Parathyroid adenoma (tissue), 2 donors: ENCODE measurements at regions not wholly inside any gene's neighbourhood (a gene's known extent, or its start where the extent isn't known, plus 50 kb on each side); places are given as distances from the start of the nearest gene placed in this dataset.

ENCODE experiments used
- H2AFZ ChIP-seq: fragments of 300-600 bp; sonication (generic); one replicate; pipeline ENCODE4 v1.7.0; 2017; ENCODE audit warnings: antibody characterized with exemption, mild to moderate bottlenecking
- H3K27ac ChIP-seq: fragments of 300-600 bp; sonication (generic); one replicate; pipeline ENCODE4 v1.7.0; 2017
- H3K27me3 ChIP-seq: fragments of 300-600 bp; sonication (generic); one replicate; pipeline ENCODE4 v1.7.0; 2017; ENCODE audit warnings: low read length; ENCODE audit not compliant: control insufficient read depth, insufficient read depth
- H3K36me3 ChIP-seq: fragments of 300-600 bp; sonication (generic); one replicate; pipeline ENCODE4 v1.7.0; 2017; ENCODE audit warnings: low read length; ENCODE audit not compliant: control insufficient read depth, insufficient read depth
- H3K4me1 ChIP-seq: fragments of 300-600 bp; sonication (generic); one replicate; pipeline ENCODE4 v1.7.0; 2017; ENCODE audit warnings: control low read depth
- H3K4me2 ChIP-seq: fragments of 300-600 bp; sonication (generic); one replicate; pipeline ENCODE4 v1.7.0; 2017; ENCODE audit warnings: low read length
- H3K4me3 ChIP-seq: fragments of 300-600 bp; sonication (generic); one replicate; pipeline ENCODE4 v1.7.0; 2017; ENCODE audit warnings: low read depth, low read length
- H3K79me2 ChIP-seq: fragments of 300-600 bp; sonication (generic); one replicate; pipeline ENCODE4 v1.7.0; 2017; ENCODE audit warnings: control low read depth
- H3K9ac ChIP-seq: fragments of 300-600 bp; sonication (generic); one replicate; pipeline ENCODE4 v1.7.0; 2017; ENCODE audit warnings: mild to moderate bottlenecking
- H3K9me3 ChIP-seq: fragments of 300-600 bp; sonication (generic); one replicate; pipeline ENCODE4 v1.7.0; 2017; ENCODE audit warnings: low read length; ENCODE audit not compliant: control insufficient read depth
- TF ChIP-seq, protein P1 (sequence below): fragments of 300-600 bp; sonication (generic); IDR thresholded peaks from one replicate; pipeline ENCODE4 v1.7.0; 2017; ENCODE audit warnings: antibody characterized with exemption, mild to moderate bottlenecking
- donor health status: primary hyperparathyroidism.

DNA sequence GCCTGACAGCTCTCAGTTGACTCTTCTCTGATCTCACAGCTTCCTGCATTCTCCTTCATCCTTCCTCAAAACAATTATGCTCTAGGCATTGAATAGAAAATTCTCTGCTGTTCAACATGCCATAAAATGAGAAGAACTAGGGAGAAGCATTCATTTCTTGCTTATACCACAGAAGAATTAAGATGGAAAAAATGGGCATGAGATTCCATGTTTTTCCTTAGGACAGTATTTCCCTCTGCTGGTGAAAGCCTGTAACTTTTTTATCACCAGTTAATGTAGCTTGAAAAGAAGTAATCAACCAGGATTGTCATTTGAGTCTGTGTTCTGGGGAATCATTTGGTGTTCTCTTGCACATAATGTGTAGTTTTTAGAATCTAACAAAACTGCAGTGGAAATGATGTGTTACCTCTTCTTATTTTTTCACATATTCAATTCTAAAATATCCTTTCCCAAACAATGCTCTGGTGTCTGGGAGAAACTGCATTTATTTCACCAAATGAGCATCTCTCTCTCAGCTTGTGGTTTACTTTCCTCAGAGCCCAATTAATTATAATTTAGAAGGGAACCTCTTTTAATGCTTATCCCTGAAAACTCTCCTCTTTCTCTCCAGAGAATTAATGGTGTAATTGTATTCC is 92.8 kb upstream of the DCBLD2 start:
- Histone ChIP-seq H3K27me3 (no peaks in the 10 kb centered on the region), H3K4me1 (no peaks in the 10 kb centered on the region), H3K27ac (no peak overlapping the region), H2AFZ (no peak overlapping the region), H3K4me2 (no peak overlapping the region), H3K36me3 (no peaks in the 10 kb centered on the region), H3K9me3 (no peaks in the 10 kb centered on the region), H3K9ac (no peak overlapping the region), H3K79me2 (no peaks in the 10 kb centered on the region), H3K4me3 (no peak overlapping the region)
- TF ChIP-seq, protein P1, sequence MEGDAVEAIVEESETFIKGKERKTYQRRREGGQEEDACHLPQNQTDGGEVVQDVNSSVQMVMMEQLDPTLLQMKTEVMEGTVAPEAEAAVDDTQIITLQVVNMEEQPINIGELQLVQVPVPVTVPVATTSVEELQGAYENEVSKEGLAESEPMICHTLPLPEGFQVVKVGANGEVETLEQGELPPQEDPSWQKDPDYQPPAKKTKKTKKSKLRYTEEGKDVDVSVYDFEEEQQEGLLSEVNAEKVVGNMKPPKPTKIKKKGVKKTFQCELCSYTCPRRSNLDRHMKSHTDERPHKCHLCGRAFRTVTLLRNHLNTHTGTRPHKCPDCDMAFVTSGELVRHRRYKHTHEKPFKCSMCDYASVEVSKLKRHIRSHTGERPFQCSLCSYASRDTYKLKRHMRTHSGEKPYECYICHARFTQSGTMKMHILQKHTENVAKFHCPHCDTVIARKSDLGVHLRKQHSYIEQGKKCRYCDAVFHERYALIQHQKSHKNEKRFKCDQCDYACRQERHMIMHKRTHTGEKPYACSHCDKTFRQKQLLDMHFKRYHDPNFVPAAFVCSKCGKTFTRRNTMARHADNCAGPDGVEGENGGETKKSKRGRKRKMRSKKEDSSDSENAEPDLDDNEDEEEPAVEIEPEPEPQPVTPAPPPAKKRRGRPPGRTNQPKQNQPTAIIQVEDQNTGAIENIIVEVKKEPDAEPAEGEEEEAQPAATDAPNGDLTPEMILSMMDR: peak; percentile 81

DNA sequence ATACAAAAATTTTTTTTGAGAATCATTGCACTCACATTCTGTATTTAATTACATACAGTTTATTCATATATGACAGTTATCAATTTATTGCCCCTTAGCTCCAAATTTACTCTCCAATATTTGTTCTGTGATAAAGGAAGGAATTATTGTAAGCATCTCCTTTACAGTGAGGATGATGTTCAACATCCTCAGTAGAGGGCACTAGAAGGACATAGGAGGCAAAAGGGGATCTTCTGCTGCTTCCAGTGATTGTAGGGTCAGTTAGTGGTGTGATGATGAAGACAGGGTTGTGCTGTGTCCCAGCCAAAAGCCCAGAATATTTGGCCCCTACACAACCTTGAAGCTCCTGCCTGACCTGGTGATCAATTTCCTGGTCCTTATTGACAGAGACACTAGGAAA is 89.9 kb upstream of the DCBLD2 start:
- H3K27me3 ChIP-seq: no peaks in the 10 kb centered on the region
- H3K4me3 ChIP-seq: no peak overlapping the region
- no peaks in the 10 kb centered on the region for H3K36me3 ChIP-seq
- H3K9ac ChIP-seq: no peak overlapping the region
- no peak overlapping the region for H2AFZ ChIP-seq
- H3K4me2 ChIP-seq: no peak overlapping the region
- no peak overlapping the region for H3K27ac ChIP-seq
- no peaks in the 10 kb centered on the region for H3K79me2 ChIP-seq
- H3K9me3 ChIP-seq: no peaks in the 10 kb centered on the region
- H3K4me1 ChIP-seq: no peaks in the 10 kb centered on the region
- TF ChIP-seq, protein P1: no peak

DNA sequence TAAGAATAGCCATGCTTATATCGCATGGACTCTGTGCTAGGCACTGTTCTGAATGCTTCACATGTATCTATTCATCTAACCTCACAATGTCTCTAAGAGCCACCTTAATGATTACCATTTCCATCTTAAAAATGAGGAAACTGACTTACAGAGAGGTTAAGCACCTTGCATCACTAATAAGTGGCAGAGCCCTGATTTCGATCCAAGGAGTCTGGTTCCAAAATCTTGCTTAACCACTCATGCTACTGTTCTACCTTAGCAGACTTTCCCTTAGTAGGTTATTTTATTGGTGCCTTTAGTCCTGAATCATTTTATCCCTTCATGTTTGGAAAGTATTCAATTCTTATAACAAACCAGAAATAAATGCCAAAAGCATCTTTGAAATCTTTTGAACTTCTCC is 89.2 kb upstream of the DCBLD2 start:
- Histone ChIP-seq H3K9ac (no peak overlapping the region), H2AFZ (no peak overlapping the region), H3K79me2 (no peaks in the 10 kb centered on the region), H3K27me3 (no peaks in the 10 kb centered on the region), H3K9me3 (no peaks in the 10 kb centered on the region), H3K4me1 (no peaks in the 10 kb centered on the region), H3K36me3 (no peaks in the 10 kb centered on the region), H3K4me3 (no peak overlapping the region), H3K27ac (no peak overlapping the region), H3K4me2 (no peak overlapping the region)
- TF ChIP-seq, protein P1: no peak

DNA sequence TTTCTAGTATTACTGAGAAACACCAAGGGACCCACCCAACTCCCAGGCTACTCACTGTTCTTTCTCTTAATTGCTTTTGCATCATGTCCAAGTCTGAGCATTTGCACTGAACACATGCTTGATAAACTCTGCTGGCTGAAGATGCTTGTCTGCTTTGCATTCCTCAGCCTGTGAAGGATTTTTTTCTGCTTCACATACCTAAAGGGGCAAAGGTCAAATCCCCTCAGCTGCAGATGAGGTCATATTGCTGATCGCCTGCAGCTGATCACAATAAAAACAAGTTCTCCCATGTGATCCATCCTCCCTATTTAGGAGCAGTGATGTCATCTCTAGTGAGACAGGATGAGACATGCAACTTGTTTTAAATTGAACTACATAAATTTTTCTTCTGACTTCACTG is 84.6 kb upstream of the DCBLD2 start:
- Histone ChIP-seq H3K9ac (no peak overlapping the region), H3K79me2 (no peaks in the 10 kb centered on the region), H3K4me2 (no peak overlapping the region), H3K4me1 (no peaks in the 10 kb centered on the region), H2AFZ (no peak overlapping the region), H3K36me3 (no peaks in the 10 kb centered on the region), H3K27me3 (no peaks in the 10 kb centered on the region), H3K27ac (no peak overlapping the region), H3K9me3 (no peaks in the 10 kb centered on the region), H3K4me3 (no peak overlapping the region)
- TF ChIP-seq, protein P1: no peak

DNA sequence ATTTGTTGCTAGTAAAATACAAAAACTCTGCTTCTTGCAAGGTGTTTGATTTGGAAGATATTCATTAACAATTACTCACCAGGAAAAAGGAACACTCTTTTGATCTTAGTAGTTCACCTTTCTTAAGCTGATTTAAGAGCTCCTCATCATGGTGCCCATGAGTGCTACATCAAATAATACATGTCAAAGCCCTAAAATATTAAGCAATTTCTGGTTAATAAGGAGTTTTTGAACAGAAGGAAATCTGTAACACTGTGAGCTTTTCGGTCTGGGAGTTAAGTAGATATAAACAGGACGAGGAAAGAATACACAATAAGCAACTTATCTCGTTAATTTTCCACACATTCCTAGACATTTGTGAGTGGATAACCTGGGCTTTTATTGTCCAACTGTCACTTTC is 83.9 kb upstream of the DCBLD2 start:
- Histone ChIP-seq H3K4me2 (no peak overlapping the region), H2AFZ (no peak overlapping the region), H3K4me1 (no peaks in the 10 kb centered on the region), H3K79me2 (no peaks in the 10 kb centered on the region), H3K36me3 (no peaks in the 10 kb centered on the region), H3K9ac (no peak overlapping the region), H3K27ac (no peak overlapping the region), H3K27me3 (no peaks in the 10 kb centered on the region), H3K9me3 (no peaks in the 10 kb centered on the region), H3K4me3 (no peak overlapping the region)
- TF ChIP-seq, protein P1: no peak
